Osteoblast (primary cell): ENCODE measurements at regions not wholly inside any gene's neighbourhood (a gene's known extent, or its start where the extent isn't known, plus 50 kb on each side); places are given as distances from the start of the nearest gene placed in this dataset.
A peak's percentile ranks its signal among the peaks of the same experiment; 100 is the strongest.

Experiments
- DNase-seq: peaks from one replicate; pipeline ENCODE4 v3.0.0; 2011; ENCODE audit warnings: low spot score, mixed read lengths; ENCODE audit not compliant: insufficient read length; ENCODE audit errors: missing footprints
- H2AFZ ChIP-seq: 2 replicates; pipeline ENCODE4 v1.6.0; 2011; ENCODE audit warnings: mild to moderate bottlenecking, low read length
- H3K27ac ChIP-seq: 2 replicates; pipeline ENCODE4 v1.5.1; 2011; ENCODE audit warnings: mild to moderate bottlenecking, low read depth, low read length, moderate library complexity
- H3K27me3 ChIP-seq: 2 replicates; pipeline ENCODE4 v1.6.0; 2012; ENCODE audit warnings: mild to moderate bottlenecking, control low read depth, inconsistent platforms, low read length, moderate library complexity; ENCODE audit not compliant: insufficient read depth
- H3K36me3 ChIP-seq: 2 replicates; pipeline ENCODE4 v1.5.1; 2011; ENCODE audit warnings: mild to moderate bottlenecking, low read length, control low read depth, moderate library complexity; ENCODE audit not compliant: insufficient read depth
- H3K4me1 ChIP-seq: 2 replicates; pipeline ENCODE4 v1.5.1; 2011; ENCODE audit warnings: mild to moderate bottlenecking, low read length, control low read depth, moderate library complexity; ENCODE audit not compliant: insufficient read depth
- H3K4me2 ChIP-seq: 2 replicates; pipeline ENCODE4 v1.6.0; 2011; ENCODE audit warnings: mild to moderate bottlenecking, low read length; ENCODE audit not compliant: insufficient read depth
- H3K4me3 ChIP-seq: fragments of 200-600 bp; sonication (generic); 3 replicates; pipeline ENCODE4 v1.5.1; 2012; ENCODE audit warnings: mild to moderate bottlenecking, low read length, inconsistent platforms; ENCODE audit not compliant: insufficient read depth
- H3K79me2 ChIP-seq: 2 replicates; pipeline ENCODE4 v1.6.0; 2012; ENCODE audit warnings: mild to moderate bottlenecking, low read length, control low read depth, inconsistent platforms; ENCODE audit not compliant: insufficient read depth
- H3K9me3 ChIP-seq: 2 replicates; pipeline ENCODE4 v1.5.1; 2011; ENCODE audit warnings: low read depth, low read length, control low read depth
- H4K20me1 ChIP-seq: 2 replicates; pipeline ENCODE4 v1.6.0; 2012; ENCODE audit warnings: mild to moderate bottlenecking, low read length, control low read depth; ENCODE audit not compliant: insufficient read depth
- CTCF ChIP-seq: IDR thresholded peaks from 2 replicates; pipeline ENCODE4 v1.5.1; 2011; ENCODE audit warnings: mild to moderate bottlenecking, low read depth, low read length, moderate library complexity; ENCODE audit errors: extremely low read depth

- no peak overlapping the region for H3K27ac ChIP-seq
- no peaks in the 10 kb centered on the region for H3K9me3 ChIP-seq
- H3K27me3 ChIP-seq: peaks cover 43% of the 10 kb centered on the region
- no peaks in the 10 kb centered on the region for H3K79me2 ChIP-seq
- H4K20me1 ChIP-seq: no peaks in the 10 kb centered on the region
- no peak for TF ChIP-seq CTCF
- no peak overlapping the region for H3K4me3 ChIP-seq
- no peak overlapping the region for H3K4me2 ChIP-seq
- DNase-seq: no peak
- H3K4me1 ChIP-seq: peaks cover 1% of the 10 kb centered on the region
- no peaks in the 10 kb centered on the region for H3K36me3 ChIP-seq
- H2AFZ ChIP-seq: no peak overlapping the region
Observed at GRCh38 chr3:193762657-193763056, 169.6 kb downstream of the OPA1 start.

DNA sequence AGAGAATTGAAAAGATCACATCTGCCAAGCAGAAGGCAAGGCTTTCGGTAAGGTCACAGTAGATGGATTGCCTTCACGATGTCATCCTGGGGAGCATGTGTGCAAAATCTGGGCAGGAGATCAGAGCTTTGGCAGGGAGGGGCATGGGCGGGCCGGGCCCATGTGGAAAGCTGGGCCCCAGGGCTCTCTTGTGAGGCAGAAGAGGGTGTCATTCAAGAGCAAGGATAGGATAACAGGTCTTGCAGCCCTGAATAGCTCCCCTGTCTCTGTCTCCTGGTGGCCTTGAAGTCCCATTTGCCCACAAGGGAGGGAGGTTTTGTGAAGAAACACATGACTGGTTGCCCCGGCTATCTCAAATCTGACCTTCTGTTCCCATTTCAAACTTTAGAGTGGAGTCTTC lies 172.0 kb downstream of the OPA1 start:
- Histone ChIP-seq H3K79me2 (no peaks in the 10 kb centered on the region), H4K20me1 (no peaks in the 10 kb centered on the region), H3K27ac (no peak overlapping the region), H3K9me3 (no peaks in the 10 kb centered on the region), H2AFZ (no peak overlapping the region), H3K4me1 (peaks cover 9% of the 10 kb centered on the region), H3K27me3 (peaks cover 43% of the 10 kb centered on the region), H3K4me2 (no peak overlapping the region), H3K4me3 (no peak overlapping the region), H3K36me3 (no peaks in the 10 kb centered on the region)
- no peak for TF ChIP-seq CTCF
- no peak for DNase-seq

DNA sequence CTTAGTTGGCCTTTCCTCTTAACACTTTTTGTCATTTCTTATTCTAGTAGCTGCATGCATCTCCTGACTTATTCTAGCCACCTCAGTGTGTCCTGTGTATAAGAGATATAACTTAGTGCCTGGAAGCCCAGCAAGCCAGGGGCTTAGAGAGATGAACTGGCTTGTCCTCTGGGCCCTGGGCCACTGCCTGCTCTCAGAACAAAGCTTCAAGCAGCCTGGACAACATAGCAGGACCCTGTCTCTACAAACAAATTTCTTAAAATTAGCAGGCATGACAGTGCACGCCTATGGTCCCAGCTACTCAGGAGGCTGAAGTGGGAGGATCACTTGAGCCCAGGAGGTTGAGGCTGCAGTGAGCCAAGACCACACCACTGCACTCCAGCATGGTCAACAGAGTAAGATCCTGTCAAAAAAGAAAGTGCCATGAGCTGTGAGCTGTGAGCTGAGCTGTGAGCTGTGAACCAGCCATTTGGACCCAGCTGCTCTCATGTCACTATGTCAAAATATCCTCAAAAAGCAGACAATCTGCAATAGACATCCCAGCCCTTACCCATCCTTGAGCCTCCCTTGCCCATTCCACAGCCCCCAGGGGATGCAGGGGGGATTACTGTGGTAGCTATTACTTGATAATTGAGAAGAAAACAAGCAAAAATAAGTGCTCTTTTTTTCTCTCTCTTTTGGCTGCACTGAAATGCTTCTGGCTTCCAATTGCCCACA lies 174.5 kb downstream of the OPA1 start:
- no peaks in the 10 kb centered on the region for H4K20me1 ChIP-seq
- peak overlapping the region; percentile 30 for H3K4me2 ChIP-seq
- H3K4me3 ChIP-seq: no peak overlapping the region
- H3K27me3 ChIP-seq: peaks cover 47% of the 10 kb centered on the region
- H3K9me3 ChIP-seq: no peaks in the 10 kb centered on the region
- H3K27ac ChIP-seq: no peak overlapping the region
- H3K36me3 ChIP-seq: no peaks in the 10 kb centered on the region
- no peak for TF ChIP-seq CTCF
- no peaks in the 10 kb centered on the region for H3K79me2 ChIP-seq
- no peak overlapping the region for H2AFZ ChIP-seq
- peaks cover 9% of the 10 kb centered on the region for H3K4me1 ChIP-seq
- DNase-seq: no peak

- H3K4me2 ChIP-seq: no peak overlapping the region
- peaks cover 47% of the 10 kb centered on the region for H3K27me3 ChIP-seq
- no peaks in the 10 kb centered on the region for H3K36me3 ChIP-seq
- TF ChIP-seq CTCF: no peak
- no peak overlapping the region for H3K27ac ChIP-seq
- DNase-seq: peak; percentile 92
- H4K20me1 ChIP-seq: no peaks in the 10 kb centered on the region
- no peaks in the 10 kb centered on the region for H3K79me2 ChIP-seq
- H3K4me1 ChIP-seq: peaks cover 9% of the 10 kb centered on the region
- no peaks in the 10 kb centered on the region for H3K9me3 ChIP-seq
- H3K4me3 ChIP-seq: no peak overlapping the region
- no peak overlapping the region for H2AFZ ChIP-seq
Observed at GRCh38 chr3:193768070-193768394, 175.0 kb downstream of the OPA1 start.
